Body of pancreas (tissue), 4 donors: ENCODE measurements at regions not wholly inside any gene's neighbourhood (a gene's known extent, or its start where the extent isn't known, plus 50 kb on each side); places are given as distances from the start of the nearest gene placed in this dataset.

ENCODE experiments used
- POLR2A ChIP-seq, 3 donors: fragments of 450-650 bp; IDR thresholded peaks; one replicate each; pipeline ENCODE4 v1.6.1; 2016; ENCODE audit warnings: antibody characterized with exemption in 3 of 3, mild to moderate bottlenecking in 2 of 3
- TF ChIP-seq, protein P1 (sequence below), 7 experiments: fragments of 450-650 bp in 4 of 7; fragments of 200-600 bp in 3 of 7; sonication (generic) in 3 of 7; IDR thresholded peaks; one replicate each; pipeline ENCODE4 v1.5.1; 2016 to 2019; ENCODE audit warnings: antibody characterized with exemption in 7 of 7

DNA sequence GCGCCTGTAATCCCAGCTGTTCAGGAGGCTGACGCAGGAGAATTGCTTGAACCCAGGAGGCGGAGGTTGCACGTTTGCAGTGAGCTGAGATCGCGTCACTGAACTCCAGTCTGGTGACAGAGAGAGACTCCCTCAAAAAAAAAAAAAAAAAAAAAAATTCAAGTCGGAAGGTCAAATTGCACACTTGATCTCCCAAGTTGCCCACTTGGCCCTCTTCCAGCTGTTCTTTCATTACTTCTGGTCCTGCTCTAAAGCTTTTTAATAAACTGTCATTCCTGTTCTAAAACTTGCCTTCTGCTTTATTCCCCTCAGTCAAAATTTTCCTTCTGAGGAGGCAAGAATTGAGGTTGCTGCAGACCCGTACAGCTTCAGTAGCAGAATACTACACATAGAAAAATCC, 2358.0 kb downstream of the ARAP2 start:
- no peak for TF ChIP-seq POLR2A (IDR thresholded peaks at IDR 0.05)
- TF ChIP-seq, protein P1, sequence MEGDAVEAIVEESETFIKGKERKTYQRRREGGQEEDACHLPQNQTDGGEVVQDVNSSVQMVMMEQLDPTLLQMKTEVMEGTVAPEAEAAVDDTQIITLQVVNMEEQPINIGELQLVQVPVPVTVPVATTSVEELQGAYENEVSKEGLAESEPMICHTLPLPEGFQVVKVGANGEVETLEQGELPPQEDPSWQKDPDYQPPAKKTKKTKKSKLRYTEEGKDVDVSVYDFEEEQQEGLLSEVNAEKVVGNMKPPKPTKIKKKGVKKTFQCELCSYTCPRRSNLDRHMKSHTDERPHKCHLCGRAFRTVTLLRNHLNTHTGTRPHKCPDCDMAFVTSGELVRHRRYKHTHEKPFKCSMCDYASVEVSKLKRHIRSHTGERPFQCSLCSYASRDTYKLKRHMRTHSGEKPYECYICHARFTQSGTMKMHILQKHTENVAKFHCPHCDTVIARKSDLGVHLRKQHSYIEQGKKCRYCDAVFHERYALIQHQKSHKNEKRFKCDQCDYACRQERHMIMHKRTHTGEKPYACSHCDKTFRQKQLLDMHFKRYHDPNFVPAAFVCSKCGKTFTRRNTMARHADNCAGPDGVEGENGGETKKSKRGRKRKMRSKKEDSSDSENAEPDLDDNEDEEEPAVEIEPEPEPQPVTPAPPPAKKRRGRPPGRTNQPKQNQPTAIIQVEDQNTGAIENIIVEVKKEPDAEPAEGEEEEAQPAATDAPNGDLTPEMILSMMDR (IDR thresholded peaks at IDR 0.05), result no peak
